Panc1 (cell line): ENCODE measurements at regions not wholly inside any gene's neighbourhood (a gene's known extent, or its start where the extent isn't known, plus 50 kb on each side); places are given as distances from the start of the nearest gene placed in this dataset.

Experiments used
- ATAC-seq: fragments of 200-7000 bp; cut with Tn5 transposase; 2 replicates; pipeline ENCODE4 v1.9.1; 2020; ENCODE audit warnings: mild to moderate bottlenecking, moderate library complexity
- BruUV-seq: library from RNA; stranded (reverse); fragments of 400-500 nt; replicated peaks from 2 replicates; lab custom pipeline; 2021; lab: Mats Ljungman, UMichigan
- CTCF ChIA-PET: fragments of 300-600 bp; sonication (Branson Sonifier 250); formaldehyde crosslinking; loops from one replicate; lab custom pipeline; 2022; ENCODE audit warnings: antibody characterized with exemption; lab: Charles Lee
- POLR2A ChIA-PET: fragments of 300-600 bp; sonication (Branson Sonifier 250); formaldehyde crosslinking; loops from one replicate; lab custom pipeline; 2022; ENCODE audit warnings: antibody characterized with exemption; lab: Charles Lee
- DNase-seq: peaks from one replicate; pipeline ENCODE4 v3.0.0-alpha.2; 2010; ENCODE audit warnings: low read depth, low spot score
- H3K27ac ChIP-seq: 2 replicates; pipeline ENCODE4 v1.5.1; 2011; ENCODE audit warnings: mild to moderate bottlenecking, low read length, inconsistent platforms
- H3K27me3 ChIP-seq: fragments of 200-500 bp; sonication (Bioruptor generic); 2 replicates; pipeline ENCODE4 v1.6.0; 2014; ENCODE audit warnings: low read length, inconsistent platforms; ENCODE audit not compliant: control insufficient read depth, insufficient read depth
- H3K36me3 ChIP-seq: fragments of 200-500 bp; sonication (Bioruptor generic); 2 replicates; pipeline ENCODE4 v1.5.1; 2014; ENCODE audit warnings: inconsistent platforms, mild to moderate bottlenecking, low read length, moderate library complexity; ENCODE audit not compliant: control insufficient read depth, insufficient read depth
- H3K4me1 ChIP-seq: 2 replicates; pipeline ENCODE4 v1.5.1; 2011; ENCODE audit warnings: inconsistent platforms, mild to moderate bottlenecking, low read length, moderate library complexity; ENCODE audit not compliant: control insufficient read depth, insufficient read depth
- H3K4me3 ChIP-seq, 2 experiments: 2 replicates each; pipeline ENCODE4 v1.5.1; 2011 to 2012; ENCODE audit warnings: low read depth in 2 of 2, low read length in 2 of 2, mild to moderate bottlenecking in 2 of 2, inconsistent platforms in 1 of 2, moderate library complexity in 1 of 2
- H3K9me3 ChIP-seq: fragments of 200-500 bp; sonication (Bioruptor generic); 2 replicates; pipeline ENCODE4 v1.5.1; 2014; ENCODE audit warnings: low read depth, mild to moderate bottlenecking, inconsistent platforms, low read length, moderate library complexity; ENCODE audit not compliant: control insufficient read depth, insufficient read depth
- POLR2AphosphoS5 ChIP-seq: IDR thresholded peaks from 2 replicates; pipeline ENCODE4 v1.6.1; 2012; ENCODE audit warnings: mild to moderate bottlenecking, low read depth, low read length, moderate library complexity
- REST ChIP-seq, 2 experiments: IDR thresholded peaks; 2 replicates each; pipeline ENCODE4 v1.6.1; 2011 to 2012; ENCODE audit warnings: low read depth in 2 of 2, control low read depth in 1 of 2, low read length in 1 of 2, mild to moderate bottlenecking in 1 of 2, moderate library complexity in 1 of 2; ENCODE audit not compliant: insufficient read depth in 1 of 2
- SIN3A ChIP-seq: IDR thresholded peaks from 2 replicates; pipeline ENCODE4 v1.6.1; 2012; ENCODE audit warnings: low read depth, mild to moderate bottlenecking, low read length, moderate library complexity, borderline replicate concordance; ENCODE audit not compliant: insufficient read depth
- TCF7L2 ChIP-seq: IDR thresholded peaks from 2 replicates; pipeline ENCODE4 v1.6.1; 2011; ENCODE audit warnings: mild to moderate bottlenecking, low read depth, low read length, inconsistent platforms
- in situ Hi-C: cut with HindIII; loops from 2 replicates; pipeline ENCODE4 v1.10.0; 2016; ENCODE audit warnings: low sequenced_read_pairs, low pct_unique_long_range_greater_than_20kb
- intact Hi-C: fragments of 100-400 bp; cut with micrococcal nuclease; formaldehyde crosslinking; loops from one replicate; pipeline ENCODE4 v1.10.0; 2022; ENCODE audit not compliant: unreplicated experiment
- TF ChIP-seq, protein P1 (sequence below): fragments of 450-650 bp; IDR thresholded peaks from 2 replicates; pipeline ENCODE4 v1.5.1; 2017; ENCODE audit warnings: mild to moderate bottlenecking

DNA sequence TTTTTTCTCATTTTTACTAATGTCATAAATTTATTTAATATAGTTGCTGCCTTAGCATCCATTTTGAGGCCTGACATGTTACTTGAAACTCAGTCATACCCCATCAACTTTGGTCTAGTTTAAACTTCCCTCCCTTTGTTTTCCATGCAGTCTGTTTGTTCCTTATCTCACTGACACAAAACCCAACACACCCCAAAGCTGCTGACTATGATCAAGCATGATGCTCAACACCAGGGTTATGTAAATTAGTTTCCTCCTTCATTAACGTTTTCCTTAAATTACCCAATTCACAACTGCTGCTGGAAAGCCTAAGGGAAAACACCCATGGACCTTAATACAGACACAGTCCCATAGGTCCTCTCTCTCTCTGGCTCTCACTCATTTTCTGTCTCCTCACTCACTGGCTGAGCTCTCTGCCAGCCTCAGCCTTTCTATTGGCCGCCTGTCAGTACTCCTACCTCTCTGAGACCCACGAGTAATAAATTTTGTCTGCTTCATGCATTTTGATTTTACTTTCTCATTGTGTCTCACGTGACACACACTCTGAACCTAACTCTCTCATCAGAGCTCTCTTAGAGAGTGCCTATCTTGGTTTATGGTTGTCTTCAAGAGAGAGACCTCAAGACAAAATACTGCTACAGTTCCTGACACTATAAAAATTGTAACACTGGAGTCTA lies 904.5 kb downstream of the C6orf118 start:
- Histone ChIP-seq H3K4me1 (no peaks in the 10 kb centered on the region), H3K36me3 (no peaks in the 10 kb centered on the region; the same call in 1 of the 2 replicates), H3K9me3 (no peaks in the 10 kb centered on the region; the same call in 1 of the 2 replicates), H3K27ac (no peak overlapping the region), H3K27me3 (no peaks in the 10 kb centered on the region), H3K4me3 (no peak overlapping the region)
- in situ Hi-C loops (no loop called here), intact Hi-C loops (no loop called here)
- TF ChIP-seq TCF7L2 = no peak
- TF ChIP-seq SIN3A = no peak
- no peak for TF ChIP-seq REST (IDR thresholded peaks at IDR 0.05; ENCODE audit: insufficient read depth in 1 of 2, low read depth in 2 of 2, low read length in 1 of 2)
- TF ChIP-seq, protein P1, sequence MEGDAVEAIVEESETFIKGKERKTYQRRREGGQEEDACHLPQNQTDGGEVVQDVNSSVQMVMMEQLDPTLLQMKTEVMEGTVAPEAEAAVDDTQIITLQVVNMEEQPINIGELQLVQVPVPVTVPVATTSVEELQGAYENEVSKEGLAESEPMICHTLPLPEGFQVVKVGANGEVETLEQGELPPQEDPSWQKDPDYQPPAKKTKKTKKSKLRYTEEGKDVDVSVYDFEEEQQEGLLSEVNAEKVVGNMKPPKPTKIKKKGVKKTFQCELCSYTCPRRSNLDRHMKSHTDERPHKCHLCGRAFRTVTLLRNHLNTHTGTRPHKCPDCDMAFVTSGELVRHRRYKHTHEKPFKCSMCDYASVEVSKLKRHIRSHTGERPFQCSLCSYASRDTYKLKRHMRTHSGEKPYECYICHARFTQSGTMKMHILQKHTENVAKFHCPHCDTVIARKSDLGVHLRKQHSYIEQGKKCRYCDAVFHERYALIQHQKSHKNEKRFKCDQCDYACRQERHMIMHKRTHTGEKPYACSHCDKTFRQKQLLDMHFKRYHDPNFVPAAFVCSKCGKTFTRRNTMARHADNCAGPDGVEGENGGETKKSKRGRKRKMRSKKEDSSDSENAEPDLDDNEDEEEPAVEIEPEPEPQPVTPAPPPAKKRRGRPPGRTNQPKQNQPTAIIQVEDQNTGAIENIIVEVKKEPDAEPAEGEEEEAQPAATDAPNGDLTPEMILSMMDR = no peak
- no peak for TF ChIP-seq POLR2AphosphoS5
- no TSS peak for BruUV-seq
- ATAC-seq = no peak
- ChIA-PET POLR2A (no interaction called here), CTCF (no interaction called here)
- no peak for DNase-seq

DNA sequence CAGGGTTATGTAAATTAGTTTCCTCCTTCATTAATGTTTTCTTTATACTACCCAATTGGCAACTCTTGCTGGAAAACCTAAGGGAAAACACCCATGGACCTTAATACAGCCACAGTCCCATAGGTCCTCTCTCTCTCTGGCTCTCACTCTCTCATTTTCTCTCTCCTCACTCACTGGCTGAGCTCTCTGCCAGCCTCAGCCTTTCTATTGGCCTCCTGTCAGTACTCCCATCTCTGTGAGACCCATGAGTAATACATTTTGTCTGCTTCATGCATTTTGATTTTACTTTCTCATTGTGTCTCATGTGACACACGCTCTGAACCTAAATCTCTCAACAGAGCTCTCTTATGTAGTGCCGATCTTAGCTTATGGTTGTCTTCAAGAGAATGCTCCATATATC lies 907.5 kb downstream of the C6orf118 start:
- no peak for ATAC-seq
- intact Hi-C loops (no loop called here), in situ Hi-C loops (no loop called here)
- DNase-seq = no peak
- ChIA-PET CTCF (no interaction called here), POLR2A (no interaction called here)
- Histone ChIP-seq H3K9me3 (no peaks in the 10 kb centered on the region; the same call in 1 of the 2 replicates), H3K27ac (no peak overlapping the region), H3K4me3 (no peak overlapping the region), H3K27me3 (no peaks in the 10 kb centered on the region), H3K36me3 (no peaks in the 10 kb centered on the region), H3K4me1 (no peaks in the 10 kb centered on the region)
- no TSS peak for BruUV-seq
- no peak for TF ChIP-seq TCF7L2
- no peak for TF ChIP-seq POLR2AphosphoS5
- no peak for TF ChIP-seq SIN3A
- TF ChIP-seq, protein P1 = no peak
